ENCODE measurements at regions not wholly inside any gene's neighbourhood (a gene's known extent, or its start where the extent isn't known, plus 50 kb on each side); places are given as distances from the start of the nearest gene placed in this dataset.
"Not testable (repeated sequence)": the region's sequence is repeated elsewhere in the genome, so short reads cannot be mapped to it uniquely, and the experiment has no call there.

- H3K9me3 ChIP-seq (ENCODE audit: low read depth, low read length): no peaks in the 10 kb centered on the region
- H3K36me3 ChIP-seq (ENCODE audit: insufficient read depth, low read length): no peaks in the 10 kb centered on the region
- no peak overlapping the region for H3K9ac ChIP-seq (ENCODE audit: insufficient read length)
- no peak overlapping the region for H3K4me3 ChIP-seq
- DNase-seq (ENCODE audit: low read depth, low spot score): no peak
- no peak overlapping the region for H3K27ac ChIP-seq
- TF ChIP-seq EZH2 (IDR thresholded peaks at IDR 0.05): no peak
These were observed 111.7 kb downstream of the ADAMTS15 start for GRCh38 chr11:130560000-130560780.

DNA sequence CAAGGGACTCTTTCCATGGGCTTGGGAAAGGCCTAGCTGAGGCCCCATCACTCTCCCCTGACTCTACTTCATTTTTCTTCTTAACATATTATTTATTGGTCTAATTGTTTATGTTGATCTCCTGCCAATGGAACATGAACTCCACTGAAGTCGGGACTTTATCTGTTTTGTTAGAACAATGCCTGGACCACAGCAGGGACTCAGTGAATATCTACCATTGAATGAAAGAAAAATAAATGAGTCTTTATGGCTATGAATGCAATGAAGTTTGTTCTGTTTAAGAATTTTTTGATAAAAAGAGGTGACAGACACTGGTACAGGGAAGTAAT, 112.3 kb downstream of the ADAMTS15 start:
- TF ChIP-seq POLR2AphosphoS5 (IDR thresholded peaks at IDR 0.05; ENCODE audit: borderline replicate concordance, low read depth, low read length) (no peak), EZH2 (IDR thresholded peaks at IDR 0.05) (no peak), FOXP2 (optimal IDR thresholded peaks at IDR 0.05; ENCODE audit: control extremely low read depth, extremely low read length, insufficient read depth) (no peak)
- DNase-seq (ENCODE audit: low read depth, low spot score): no peak
- no peaks in the 10 kb centered on the region for H3K36me3 ChIP-seq (ENCODE audit: insufficient read depth, low read length)
- no peak overlapping the region for H3K9ac ChIP-seq (ENCODE audit: insufficient read length)
- no peak overlapping the region for H3K4me3 ChIP-seq
- H3K27ac ChIP-seq: no peak overlapping the region
- no peaks in the 10 kb centered on the region for H3K9me3 ChIP-seq (ENCODE audit: low read depth, low read length)

DNA sequence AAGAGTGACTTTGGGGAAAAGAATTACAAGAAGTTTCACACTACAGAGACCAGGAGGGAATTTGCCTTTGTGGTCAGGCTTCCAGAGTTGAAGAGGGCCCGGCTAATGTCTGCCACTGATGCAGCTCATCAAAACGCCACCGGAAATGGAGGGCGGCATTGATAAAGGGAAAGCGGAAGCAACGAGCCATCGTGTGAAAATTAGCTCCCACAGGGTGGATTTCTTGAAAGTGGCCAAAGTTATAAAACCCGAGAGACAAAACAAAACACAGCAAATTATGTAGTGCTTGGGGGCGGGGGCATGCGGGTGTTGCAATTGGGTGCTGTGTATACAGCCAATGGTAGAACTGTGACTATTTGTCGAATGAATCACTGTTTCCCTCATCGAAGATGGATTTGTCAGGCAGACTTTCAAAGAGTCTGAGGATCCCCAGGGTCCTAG, 113.0 kb downstream of the ADAMTS15 start:
- TF ChIP-seq FOXP2 (optimal IDR thresholded peaks at IDR 0.05; ENCODE audit: control extremely low read depth, extremely low read length, insufficient read depth): no peak
- TF ChIP-seq EZH2 (IDR thresholded peaks at IDR 0.05): no peak
- TF ChIP-seq POLR2AphosphoS5 (IDR thresholded peaks at IDR 0.05; ENCODE audit: borderline replicate concordance, low read depth, low read length): no peak
- H3K36me3 ChIP-seq (ENCODE audit: insufficient read depth, low read length): no peaks in the 10 kb centered on the region
- no peaks in the 10 kb centered on the region for H3K9me3 ChIP-seq (ENCODE audit: low read depth, low read length)
- DNase-seq (ENCODE audit: low read depth, low spot score): no peak
- no peak overlapping the region for H3K27ac ChIP-seq
- H3K4me3 ChIP-seq: no peak overlapping the region
- no peak overlapping the region for H3K9ac ChIP-seq (ENCODE audit: insufficient read length)

- H3K36me3 ChIP-seq (ENCODE audit: insufficient read depth, low read length): no peaks in the 10 kb centered on the region
- no peak for TF ChIP-seq EZH2 (IDR thresholded peaks at IDR 0.05)
- no peak for TF ChIP-seq FOXP2 (optimal IDR thresholded peaks at IDR 0.05; ENCODE audit: control extremely low read depth, extremely low read length, insufficient read depth)
- no peak for TF ChIP-seq POLR2AphosphoS5 (IDR thresholded peaks at IDR 0.05; ENCODE audit: borderline replicate concordance, low read depth, low read length)
- no peak for DNase-seq (ENCODE audit: low read depth, low spot score)
- H3K9me3 ChIP-seq (ENCODE audit: low read depth, low read length): no peaks in the 10 kb centered on the region
- H3K9ac ChIP-seq (ENCODE audit: insufficient read length): no peak overlapping the region
- no peak overlapping the region for H3K27ac ChIP-seq
- H3K4me3 ChIP-seq: no peak overlapping the region
These were observed 114.1 kb downstream of the ADAMTS15 start for GRCh38 chr11:130562549-130562948.

- not testable (repeated sequence) for DNase-seq (ENCODE audit: low read depth, low spot score); H3K27ac ChIP-seq; H3K9me3 ChIP-seq (ENCODE audit: low read depth, low read length); H3K4me3 ChIP-seq; H3K9ac ChIP-seq (ENCODE audit: insufficient read length); H3K36me3 ChIP-seq (ENCODE audit: insufficient read depth, low read length)
These were observed 117.9 kb downstream of the ADAMTS15 start for GRCh38 chr11:130566360-130566759.

- Histone ChIP-seq H3K9me3 (ENCODE audit: low read depth, low read length) (no peaks in the 10 kb centered on the region), H3K9ac (ENCODE audit: insufficient read length) (no peak overlapping the region), H3K4me3 (no peak overlapping the region), H3K27ac (no peak overlapping the region), H3K36me3 (ENCODE audit: insufficient read depth, low read length) (no peaks in the 10 kb centered on the region)
- TF ChIP-seq FOXP2 (optimal IDR thresholded peaks at IDR 0.05; ENCODE audit: control extremely low read depth, extremely low read length, insufficient read depth): no peak
- TF ChIP-seq EZH2 (IDR thresholded peaks at IDR 0.05): no peak
- no peak for TF ChIP-seq POLR2AphosphoS5 (IDR thresholded peaks at IDR 0.05; ENCODE audit: borderline replicate concordance, low read depth, low read length)
- DNase-seq (ENCODE audit: low read depth, low spot score): no peak
These were observed 123.1 kb downstream of the ADAMTS15 start for GRCh38 chr11:130571519-130571918.

DNA sequence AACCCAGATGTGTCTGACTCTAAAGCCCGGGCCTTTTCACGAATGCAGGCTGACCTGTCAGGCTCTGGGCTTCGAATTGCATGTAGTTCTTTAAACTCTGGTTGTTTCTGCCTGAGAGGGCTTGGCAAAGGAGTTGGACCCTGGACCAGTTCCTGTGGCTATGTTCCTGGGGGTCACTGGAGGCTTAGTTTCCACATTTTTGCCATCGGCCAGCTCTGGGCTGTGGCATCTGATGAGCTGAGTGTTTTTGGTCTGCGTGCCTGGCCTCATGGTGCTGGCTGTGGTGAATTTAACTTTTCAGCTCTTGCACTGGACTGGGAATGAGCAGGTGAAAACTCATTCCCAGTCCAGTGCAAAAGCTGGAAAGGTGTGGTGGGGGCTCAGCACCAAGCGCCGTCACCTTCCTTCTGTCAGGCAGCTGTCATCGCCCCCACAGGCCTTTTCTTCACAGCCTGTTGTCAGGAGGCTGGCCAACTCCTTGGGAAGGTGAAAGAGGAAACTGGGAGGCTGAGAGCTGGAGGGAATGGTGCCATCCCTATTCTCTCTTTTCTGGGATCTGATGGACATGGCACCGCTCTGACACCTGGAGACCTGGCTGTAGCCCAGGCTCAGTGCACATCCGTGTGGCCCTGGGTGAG, 123.6 kb downstream of the ADAMTS15 start:
- TF ChIP-seq EZH2 (IDR thresholded peaks at IDR 0.05): no peak

GRCh38 chr11:130573767-130574166, 125.3 kb downstream of the ADAMTS15 start:
- no peak overlapping the region for H3K9ac ChIP-seq (ENCODE audit: insufficient read length)
- no peaks in the 10 kb centered on the region for H3K36me3 ChIP-seq (ENCODE audit: insufficient read depth, low read length)
- H3K27ac ChIP-seq: no peak overlapping the region
- TF ChIP-seq POLR2AphosphoS5 (IDR thresholded peaks at IDR 0.05; ENCODE audit: borderline replicate concordance, low read depth, low read length) (no peak), EZH2 (IDR thresholded peaks at IDR 0.05) (no peak), FOXP2 (optimal IDR thresholded peaks at IDR 0.05; ENCODE audit: control extremely low read depth, extremely low read length, insufficient read depth) (no peak)
- DNase-seq (ENCODE audit: low read depth, low spot score): no peak
- H3K9me3 ChIP-seq (ENCODE audit: low read depth, low read length): no peaks in the 10 kb centered on the region
- H3K4me3 ChIP-seq: no peak overlapping the region

More for the DNA sequence above, 123.6 kb downstream of the ADAMTS15 start:
- no peak for DNase-seq (ENCODE audit: low read depth, low spot score)
- no peaks in the 10 kb centered on the region for H3K9me3 ChIP-seq (ENCODE audit: low read depth, low read length)
- no peak overlapping the region for H3K27ac ChIP-seq
- no peak overlapping the region for H3K4me3 ChIP-seq
- H3K9ac ChIP-seq (ENCODE audit: insufficient read length): no peak overlapping the region
- H3K36me3 ChIP-seq (ENCODE audit: insufficient read depth, low read length): no peaks in the 10 kb centered on the region

DNA sequence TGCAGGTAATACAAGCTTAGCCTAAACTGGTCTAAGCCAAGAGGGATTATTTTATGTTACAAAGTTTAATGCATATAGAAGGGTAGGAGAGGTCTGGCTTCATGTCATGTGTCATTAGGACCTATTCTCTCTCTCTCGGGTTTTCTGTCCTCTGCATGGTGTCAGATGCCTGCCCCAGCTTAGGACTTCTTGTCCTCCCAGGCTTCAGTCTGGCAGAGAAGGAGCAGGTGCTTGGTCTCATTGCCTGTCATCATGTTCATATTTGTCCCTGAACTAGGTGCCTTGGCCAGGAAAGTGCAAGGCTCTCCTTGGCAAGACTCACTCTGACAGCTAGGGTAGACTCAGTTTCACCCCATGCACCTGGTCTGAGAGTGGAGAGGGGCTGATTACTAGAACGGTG, 126.3 kb downstream of the ADAMTS15 start:
- no peaks in the 10 kb centered on the region for H3K9me3 ChIP-seq (ENCODE audit: low read depth, low read length)
- TF ChIP-seq FOXP2 (optimal IDR thresholded peaks at IDR 0.05; ENCODE audit: control extremely low read depth, extremely low read length, insufficient read depth) (no peak), POLR2AphosphoS5 (IDR thresholded peaks at IDR 0.05; ENCODE audit: borderline replicate concordance, low read depth, low read length) (no peak), EZH2 (IDR thresholded peaks at IDR 0.05) (no peak)
- H3K4me3 ChIP-seq: no peak overlapping the region
- DNase-seq (ENCODE audit: low read depth, low spot score): no peak
- H3K36me3 ChIP-seq (ENCODE audit: insufficient read depth, low read length): no peaks in the 10 kb centered on the region
- H3K27ac ChIP-seq: no peak overlapping the region
- no peak overlapping the region for H3K9ac ChIP-seq (ENCODE audit: insufficient read length)
